H1 (cell line): ENCODE measurements at regions not wholly inside any gene's neighbourhood (a gene's known extent, or its start where the extent isn't known, plus 50 kb on each side); places are given as distances from the start of the nearest gene placed in this dataset.

Experiments
- BCL11A ChIP-seq, 2 experiments: IDR thresholded peaks; one replicate each; pipeline ENCODE4 v1.6.1; 2011; ENCODE audit warnings: low read depth in 2 of 2, low read length in 2 of 2, mild to moderate bottlenecking in 2 of 2
- CEBPB ChIP-seq: IDR thresholded peaks from 2 replicates; pipeline ENCODE4 v1.6.1; 2012; ENCODE audit warnings: low read depth, low read length
- CHD2 ChIP-seq: IDR thresholded peaks from 2 replicates; pipeline ENCODE4 v1.6.1; 2012; ENCODE audit warnings: low read length, improper control_type of control experiment
- POLR2A ChIP-seq, 2 experiments: IDR thresholded peaks; 1 replicate in 1 of 2; 2 replicates in 1 of 2; pipeline ENCODE4 v1.6.1; 2011; ENCODE audit warnings: low read depth in 2 of 2, low read length in 2 of 2, mild to moderate bottlenecking in 2 of 2; ENCODE audit errors: control extremely low read depth in 1 of 2
- RNF2 ChIP-seq: fragments of 200-900, 300-1000 bp; sonication (generic); IDR thresholded peaks from 2 replicates; pipeline ENCODE4 v1.7.1; 2016; ENCODE audit warnings: borderline replicate concordance, low read depth, mild to moderate bottlenecking, antibody characterized with exemption, low read length; ENCODE audit not compliant: poor library complexity, severe bottlenecking; ENCODE audit errors: missing control alignments
- USF2 ChIP-seq: IDR thresholded peaks from 2 replicates; pipeline ENCODE4 v1.6.1; 2011; ENCODE audit warnings: low read length, improper control_type of control experiment
- ZNF274 ChIP-seq: IDR thresholded peaks from 2 replicates; pipeline ENCODE4 v1.7.0; 2012; ENCODE audit warnings: low read length, borderline replicate concordance; ENCODE audit errors: extremely low read depth

GRCh38 chr6:27066381-27066780 is 181.1 kb upstream of the PRSS16 start:
- no peak for TF ChIP-seq CHD2
- no peak for TF ChIP-seq POLR2A (IDR thresholded peaks at IDR 0.05; ENCODE audit: control extremely low read depth in 1 of 2, low read depth in 2 of 2, low read length in 2 of 2)
- TF ChIP-seq ZNF274: no peak
- no peak for TF ChIP-seq BCL11A (IDR thresholded peaks at IDR 0.05; ENCODE audit: low read depth in 2 of 2, low read length in 2 of 2)
- no peak for TF ChIP-seq RNF2
- TF ChIP-seq CEBPB: no peak
- no peak for TF ChIP-seq USF2
